ENCODE measurements at regions not wholly inside any gene's neighbourhood (a gene's known extent, or its start where the extent isn't known, plus 50 kb on each side); places are given as distances from the start of the nearest gene placed in this dataset.

GRCh38 chr4:98758182-98758581 lies 99.8 kb upstream of the TSPAN5 start:
- DNase-seq, result no peak

GRCh38 chr4:98754736-98755135 lies 96.3 kb upstream of the TSPAN5 start:
- DNase-seq, result no peak

GRCh38 chr4:98749206-98749605 lies 90.8 kb upstream of the TSPAN5 start:
- DNase-seq, result peak in 1 of 3 experiments; percentile 32

GRCh38 chr4:98748609-98749008 lies 90.2 kb upstream of the TSPAN5 start:
- no peak for DNase-seq

GRCh38 chr4:98747393-98748091 lies 89.1 kb upstream of the TSPAN5 start:
- DNase-seq, result peak in 1 of 3 experiments; percentile 7

GRCh38 chr4:98746936-98747335 lies 88.5 kb upstream of the TSPAN5 start:
- no peak for DNase-seq

- peak in 1 of 3 experiments; percentile 7 for DNase-seq
These were observed 88.1 kb upstream of the TSPAN5 start for GRCh38 chr4:98746530-98746929.

GRCh38 chr4:98745366-98745765 lies 87.0 kb upstream of the TSPAN5 start:
- no peak for DNase-seq

GRCh38 chr4:98744372-98745150 lies 86.2 kb upstream of the TSPAN5 start:
- DNase-seq, result no peak

GRCh38 chr4:98741952-98742351 lies 83.5 kb upstream of the TSPAN5 start:
- DNase-seq, result no peak

GRCh38 chr4:98739751-98740150 lies 81.3 kb upstream of the TSPAN5 start:
- no peak for DNase-seq

- DNase-seq, result no peak
These were observed 75.2 kb upstream of the TSPAN5 start for GRCh38 chr4:98733601-98734000.

GRCh38 chr4:98728871-98729270 lies 70.5 kb upstream of the TSPAN5 start:
- DNase-seq, result no peak

GRCh38 chr4:98728433-98728832 lies 70.0 kb upstream of the TSPAN5 start:
- DNase-seq, result no peak

GRCh38 chr4:98722000-98722399 lies 63.6 kb upstream of the TSPAN5 start:
- DNase-seq, result no peak

GRCh38 chr4:98720871-98721480 lies 62.6 kb upstream of the TSPAN5 start:
- peak in 1 of 3 experiments; percentile 69 for DNase-seq

GRCh38 chr4:98716796-98717195 lies 58.4 kb upstream of the TSPAN5 start:
- no peak for DNase-seq

GRCh38 chr4:98712607-98713006 lies 54.2 kb upstream of the TSPAN5 start:
- no peak for DNase-seq

- DNase-seq, result no peak
These were observed 53.1 kb upstream of the TSPAN5 start for GRCh38 chr4:98711526-98711925.

- DNase-seq, result no peak
These were observed 52.4 kb upstream of the TSPAN5 start for GRCh38 chr4:98710831-98711230.

All from NCI-H1417 (cell line).